Activated CD4-positive, alpha-beta T cell treated with anti-CD3 and anti-CD28 coated beads, Interleukin-2, amount 50 U/mL, for 48 hours (primary cell): ENCODE measurements at regions not wholly inside any gene's neighbourhood (a gene's known extent, or its start where the extent isn't known, plus 50 kb on each side); places are given as distances from the start of the nearest gene placed in this dataset.
"Not testable (repeated sequence)": the region's sequence is repeated elsewhere in the genome, so short reads cannot be mapped to it uniquely, and the experiment has no call there.

Source experiments
- DNase-seq, 2 experiments: peaks; one replicate each; pipeline ENCODE4 v3.0.0-alpha.2; 2020

DNA sequence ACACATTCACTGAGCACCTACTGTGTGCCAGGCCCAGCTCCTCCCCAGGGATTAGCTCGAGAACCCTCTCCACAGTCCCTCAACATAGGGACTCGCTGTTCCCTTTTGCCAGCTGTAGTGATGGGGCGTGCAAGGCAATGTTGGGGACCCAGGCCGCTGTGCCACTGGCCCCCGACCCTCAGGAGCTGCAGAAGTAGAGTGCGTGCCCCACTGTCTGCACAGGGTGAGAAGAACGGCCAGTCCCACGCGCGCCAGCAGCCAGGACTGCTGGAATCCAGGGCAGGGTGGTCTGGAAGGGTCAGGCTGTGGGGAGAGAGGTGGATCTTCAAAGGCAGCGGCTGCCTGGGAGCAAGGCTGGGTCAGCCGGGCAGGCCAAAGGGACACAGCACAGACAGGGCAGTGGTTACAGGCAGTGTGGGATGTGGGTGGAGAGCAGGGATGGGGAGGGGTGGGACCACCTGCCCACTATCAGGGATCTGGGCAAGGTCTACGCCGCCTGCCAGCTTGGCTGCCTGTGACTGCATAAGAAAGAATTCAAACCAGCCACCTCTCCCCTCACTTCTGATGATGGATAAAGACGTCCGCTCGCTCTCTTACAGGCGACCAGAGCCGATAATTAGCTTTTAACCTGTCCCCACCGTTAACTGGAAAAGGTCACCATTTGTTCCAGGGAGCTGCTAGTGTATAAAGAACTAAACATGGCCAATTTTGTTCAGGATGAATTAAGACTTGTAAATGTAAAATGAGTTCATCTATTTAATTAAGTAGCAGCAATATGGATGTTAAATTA is 86.7 kb upstream of the GSE1 start:
- DNase-seq: no peak

DNA sequence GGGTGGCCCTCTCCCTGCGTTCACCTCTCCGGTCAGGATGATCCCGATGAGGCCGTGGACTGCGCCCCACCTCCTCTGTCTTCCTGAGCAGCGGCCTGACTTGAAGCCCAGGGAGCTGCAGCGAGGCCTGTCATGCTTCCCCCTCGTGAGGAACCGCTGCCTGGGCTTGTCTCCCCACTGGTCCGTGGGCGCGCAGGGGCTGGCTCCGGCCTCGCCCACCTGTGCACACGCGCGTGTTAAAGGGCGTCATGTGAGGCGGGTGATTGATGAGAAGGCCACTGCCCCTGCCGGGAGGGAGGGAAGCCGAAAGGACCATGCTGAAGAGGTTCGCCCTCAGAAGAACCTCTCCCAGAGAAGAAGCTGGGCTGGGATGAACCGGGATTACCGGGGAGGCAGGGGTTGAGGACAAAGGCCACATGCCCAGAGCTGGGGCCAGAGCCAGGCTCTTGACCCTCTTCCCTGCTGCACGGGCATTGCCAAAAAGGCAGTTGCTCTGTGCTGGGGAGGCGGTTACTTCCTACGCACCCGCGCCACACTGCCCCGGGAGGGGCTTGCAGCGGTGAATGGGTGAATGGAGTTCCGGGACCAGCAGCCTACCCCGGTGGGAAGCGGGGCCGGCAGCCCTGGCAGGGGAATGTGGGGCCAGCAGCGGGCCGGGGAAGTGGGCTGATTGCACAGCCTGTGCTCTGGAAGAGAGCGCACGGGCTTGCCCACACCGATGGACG is 85.9 kb upstream of the GSE1 start:
- no peak for DNase-seq

DNA sequence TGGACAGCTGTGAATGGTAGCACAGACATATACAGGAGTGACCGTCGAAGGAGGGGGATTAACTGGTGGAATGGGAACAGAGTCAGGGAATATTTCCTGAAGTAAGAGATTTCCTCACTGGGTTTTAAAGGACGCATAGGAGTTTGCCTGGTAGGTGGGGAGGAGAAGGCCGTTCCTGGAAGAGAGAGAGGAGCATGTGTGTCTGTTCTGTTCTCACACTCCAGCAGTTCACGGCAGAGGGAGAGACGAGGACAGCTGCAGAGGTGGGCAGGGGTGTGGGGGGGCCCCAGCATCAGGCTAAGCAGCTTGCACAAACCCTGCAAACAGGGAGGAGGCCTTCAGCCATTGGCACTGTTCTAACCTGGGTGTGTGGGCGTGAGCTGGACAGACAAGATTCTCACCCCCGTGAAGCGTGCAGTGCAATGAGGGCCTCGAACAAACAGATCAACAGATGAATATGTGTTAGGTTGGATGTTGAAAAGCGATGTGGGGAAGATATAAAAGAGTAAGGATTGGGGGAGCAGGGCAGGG is 85.3 kb upstream of the GSE1 start:
- DNase-seq: no peak

DNA sequence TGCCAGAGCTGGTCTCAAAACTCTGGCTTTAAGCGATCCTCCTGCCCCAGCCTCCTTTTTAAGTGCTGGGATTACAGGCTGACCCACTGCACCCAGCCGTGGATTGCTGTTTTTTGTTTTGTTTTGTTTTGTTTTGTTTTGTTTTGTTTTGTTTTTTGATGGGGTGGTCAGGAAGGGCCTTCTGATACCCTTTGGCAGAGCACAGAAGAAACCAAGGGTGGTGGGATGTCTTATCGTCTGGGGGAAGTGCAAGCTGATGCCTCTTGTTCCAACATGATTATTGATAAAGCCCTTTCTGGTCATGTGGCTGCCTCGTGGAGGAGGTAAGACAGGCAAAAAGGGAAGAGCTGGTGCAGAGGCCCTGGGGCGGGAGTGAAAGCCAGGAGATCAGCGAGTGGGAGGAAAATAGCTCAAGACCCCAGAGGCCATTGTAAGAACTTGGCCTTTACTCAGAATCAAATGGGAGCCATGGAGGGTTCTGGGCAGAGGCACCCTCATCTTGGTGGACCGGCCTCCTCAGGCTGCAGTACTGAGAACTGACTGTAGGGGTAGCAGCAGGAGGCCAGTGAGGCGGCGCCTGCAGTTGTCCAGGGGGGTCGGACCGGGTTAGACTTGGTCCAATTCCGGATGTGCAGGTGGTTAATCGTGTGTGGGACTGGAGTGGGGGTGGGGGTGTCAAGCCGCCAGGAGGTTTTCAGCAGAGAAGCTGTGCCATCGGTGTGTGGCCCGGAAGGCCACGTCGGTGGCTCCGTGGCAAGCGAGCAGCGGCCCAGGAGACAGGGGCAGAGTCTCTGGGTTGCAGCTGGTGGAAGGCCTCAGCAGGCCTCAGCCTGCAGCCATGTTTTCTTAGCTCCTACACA is 84.4 kb upstream of the GSE1 start:
- DNase-seq: peak; percentile 31 to 47

DNA sequence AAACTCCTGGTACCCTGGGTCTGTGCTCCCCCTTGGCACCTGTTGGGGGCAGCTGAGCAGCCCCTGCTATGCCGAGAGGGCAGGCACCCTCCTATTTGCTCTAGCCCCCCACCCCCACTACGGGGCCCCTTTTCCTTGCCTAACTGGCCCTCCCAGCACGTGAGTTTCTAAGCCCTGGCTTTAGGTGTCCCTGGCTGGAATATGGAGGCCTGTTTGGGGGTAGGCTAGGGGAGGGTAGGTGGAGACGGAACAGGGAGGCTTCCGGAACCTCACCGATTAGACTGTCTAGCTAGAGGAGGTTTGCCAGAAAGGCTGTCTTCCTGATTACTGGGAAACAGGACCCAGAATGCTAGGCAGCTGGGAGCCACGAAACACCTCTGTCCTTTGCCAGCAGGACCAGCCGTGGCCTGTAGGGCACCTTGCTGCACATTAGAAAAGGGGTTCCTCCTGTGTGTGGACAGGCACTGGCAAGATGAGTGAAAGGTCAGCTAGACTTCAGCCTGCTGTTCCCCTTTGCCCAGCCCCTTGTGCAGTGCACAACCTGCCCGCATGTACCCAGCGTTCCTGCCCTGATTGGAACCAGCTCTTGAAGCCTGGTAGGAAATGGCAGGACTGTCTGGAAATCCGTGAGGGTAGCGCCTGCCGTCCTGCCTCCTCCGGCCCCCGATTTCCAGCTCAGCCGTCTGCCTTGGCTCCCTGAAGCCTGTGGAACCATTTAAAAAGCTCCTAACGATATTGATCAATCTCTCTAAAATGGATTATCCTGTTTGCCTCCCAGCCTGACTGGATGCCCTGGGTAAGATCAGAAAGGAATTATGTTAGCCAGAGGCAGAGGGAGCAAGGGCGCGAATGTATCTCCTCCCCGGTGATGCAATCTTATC is 83.4 kb upstream of the GSE1 start:
- no peak for DNase-seq

DNA sequence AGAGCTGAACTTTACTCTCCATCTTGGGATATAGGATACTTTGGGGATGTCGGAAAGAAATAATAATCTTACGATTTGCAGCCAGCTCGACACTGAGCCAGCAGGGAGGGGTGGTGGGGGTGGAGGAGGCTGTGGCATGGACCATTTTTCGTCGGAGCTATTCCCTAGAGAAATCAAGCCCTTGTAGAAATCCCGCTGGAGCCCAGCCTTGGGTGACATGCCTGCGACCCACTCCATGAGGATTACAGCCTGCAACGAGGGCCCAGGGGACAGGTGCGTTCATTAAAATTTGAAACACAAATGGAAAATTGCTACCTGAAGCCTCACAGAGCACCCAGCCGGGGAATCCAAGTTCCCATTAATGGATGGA is 82.8 kb upstream of the GSE1 start:
- DNase-seq: no peak

DNA sequence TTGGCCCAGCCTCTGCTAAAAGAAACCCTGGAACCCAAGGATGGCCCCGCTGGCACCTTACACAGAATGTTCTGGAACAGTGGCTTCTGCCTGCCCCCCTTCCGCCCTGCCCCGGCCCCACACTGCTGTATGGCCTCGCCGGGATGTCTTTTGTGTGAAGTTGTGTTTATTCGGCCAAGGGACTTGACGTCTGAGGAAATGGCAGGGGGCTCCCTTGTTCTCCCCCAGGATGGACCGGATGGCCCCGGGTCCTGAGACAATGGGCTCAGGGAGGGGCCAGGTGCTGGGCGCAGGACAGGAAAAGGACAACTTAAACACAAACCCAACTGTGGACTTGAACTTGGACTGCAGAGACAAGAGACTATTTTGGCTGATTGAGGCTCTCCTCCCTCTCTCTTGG is 81.6 kb upstream of the GSE1 start:
- DNase-seq: no peak

DNA sequence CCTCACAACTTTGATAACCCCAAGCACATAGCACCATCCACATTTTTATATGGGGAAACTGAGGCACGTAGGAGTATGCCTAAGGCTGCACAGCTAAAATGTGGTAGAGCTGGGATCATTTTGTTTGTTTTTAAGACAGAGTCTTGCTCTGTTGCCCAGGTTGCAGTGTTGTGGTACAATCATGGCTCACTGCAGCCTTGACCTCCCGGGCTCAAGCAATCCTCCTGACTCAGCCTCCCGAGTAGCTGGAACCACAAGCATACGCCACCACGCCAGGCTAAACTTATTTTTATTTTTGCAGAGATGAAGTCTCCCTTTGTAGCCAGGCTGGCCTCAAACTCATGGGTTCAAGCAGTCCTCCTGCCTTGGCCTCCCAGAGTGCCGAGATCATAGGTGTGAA is 81.0 kb upstream of the GSE1 start:
- no peak for DNase-seq

DNA sequence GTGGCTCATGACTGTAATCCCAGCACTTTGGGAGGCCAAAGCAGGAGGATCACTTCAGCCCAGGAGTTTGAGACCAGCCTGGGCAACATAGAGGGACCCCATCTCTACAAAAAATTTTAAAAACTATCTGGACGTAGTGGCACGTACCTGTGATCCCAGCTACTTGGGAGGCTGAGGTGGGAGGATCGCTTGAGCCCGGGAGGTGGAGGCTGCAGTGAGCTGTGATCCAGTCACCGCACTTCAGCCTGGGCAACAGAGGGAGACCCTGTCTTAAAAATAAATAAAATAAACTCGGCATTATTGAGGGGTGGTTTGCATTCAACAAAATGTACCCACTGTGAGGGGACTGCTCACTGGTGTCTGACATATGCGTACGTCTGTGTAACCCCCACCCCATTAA is 79.5 kb upstream of the GSE1 start:
- not testable (repeated sequence) for DNase-seq

DNA sequence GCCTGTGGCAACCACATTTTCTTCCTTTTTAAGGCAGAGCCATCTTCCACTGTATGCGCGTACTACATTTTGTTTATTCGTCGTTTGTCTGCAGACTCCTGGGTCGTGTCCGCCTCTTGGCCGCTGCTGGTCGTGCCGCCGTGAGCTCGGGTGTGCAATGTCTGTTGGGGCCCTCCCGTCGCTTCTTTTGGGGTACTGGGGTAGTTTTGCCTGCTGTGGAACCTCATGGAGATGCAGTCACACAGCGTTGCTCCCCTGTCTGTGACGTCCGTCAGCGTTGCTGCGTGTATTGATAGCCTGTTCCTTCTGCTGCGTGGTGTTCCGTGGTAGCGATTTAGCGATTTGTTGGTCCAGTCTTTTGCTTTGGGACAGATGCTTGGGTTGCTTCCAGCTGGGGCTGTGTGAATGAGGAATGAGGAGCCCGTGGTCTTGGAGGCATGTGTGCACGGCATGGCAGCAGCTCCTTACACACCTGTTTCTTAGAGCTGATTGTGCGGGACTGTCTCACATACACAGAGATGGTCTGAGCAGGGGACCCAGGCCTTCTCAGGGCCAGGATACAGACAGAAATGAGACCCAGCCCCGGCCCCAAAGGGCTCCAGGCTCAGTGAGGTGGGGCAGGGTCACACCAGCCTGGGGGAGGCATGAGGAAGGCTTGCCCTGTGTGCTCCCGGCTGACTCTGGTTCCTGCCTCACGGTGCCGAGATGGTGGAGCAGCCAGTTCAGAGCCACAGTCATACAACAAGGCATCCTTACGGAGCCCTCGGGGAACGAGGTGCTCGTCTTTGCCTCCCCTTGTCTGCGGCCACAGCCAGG is 78.4 kb upstream of the GSE1 start:
- DNase-seq: no peak

DNA sequence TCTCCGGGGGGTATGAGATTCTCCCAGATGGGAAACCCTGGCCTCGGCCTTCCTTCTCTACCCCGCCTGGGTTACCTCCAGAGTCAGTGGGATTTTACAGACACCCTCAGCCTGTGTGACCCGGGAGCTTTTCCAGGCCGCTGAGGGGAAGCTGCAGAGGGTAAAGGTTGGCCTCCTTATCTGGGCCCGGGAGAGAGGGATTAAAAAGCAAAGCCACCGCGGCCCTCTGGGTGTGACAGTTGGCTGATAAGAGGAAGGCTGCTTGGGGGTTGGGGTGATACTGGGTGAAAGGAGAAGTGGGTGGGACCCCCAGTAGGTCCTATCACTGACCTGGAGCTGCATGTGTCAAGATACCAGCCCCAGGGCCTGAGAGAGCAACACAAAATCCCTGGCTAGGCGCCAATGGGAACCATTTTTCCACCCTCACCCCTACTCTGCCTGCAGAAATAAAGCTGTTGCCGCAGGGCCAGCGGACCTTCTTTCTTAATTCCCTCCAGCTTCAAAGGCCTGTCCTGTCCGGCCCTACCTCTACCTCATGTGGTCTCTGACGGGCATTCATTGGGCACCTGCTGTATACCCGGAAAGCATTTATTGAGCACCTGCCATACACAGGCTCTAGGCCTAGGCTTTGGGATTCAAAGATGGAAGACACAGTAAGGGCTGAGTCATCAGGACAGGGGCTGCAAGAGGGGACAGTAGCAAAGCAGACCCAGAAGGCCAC is 77.6 kb upstream of the GSE1 start:
- DNase-seq: no peak

DNA sequence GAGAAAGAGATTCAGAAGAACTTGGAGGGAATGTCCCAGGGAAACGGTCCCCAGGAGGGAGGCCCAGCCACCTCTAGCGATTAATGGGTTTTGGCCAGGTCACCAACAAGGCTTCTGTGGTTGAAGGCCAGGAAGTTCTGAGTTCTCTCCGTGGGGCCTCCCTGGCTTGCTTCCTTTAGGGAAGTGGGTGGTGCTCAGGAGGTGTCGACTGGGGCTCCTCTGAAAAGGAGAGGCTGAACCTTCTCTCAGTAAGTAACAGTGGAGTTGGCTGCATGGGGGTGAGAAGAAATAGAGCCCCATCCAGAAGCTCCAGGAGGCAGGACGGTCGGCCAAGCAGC is 77.1 kb upstream of the GSE1 start:
- no peak for DNase-seq

DNA sequence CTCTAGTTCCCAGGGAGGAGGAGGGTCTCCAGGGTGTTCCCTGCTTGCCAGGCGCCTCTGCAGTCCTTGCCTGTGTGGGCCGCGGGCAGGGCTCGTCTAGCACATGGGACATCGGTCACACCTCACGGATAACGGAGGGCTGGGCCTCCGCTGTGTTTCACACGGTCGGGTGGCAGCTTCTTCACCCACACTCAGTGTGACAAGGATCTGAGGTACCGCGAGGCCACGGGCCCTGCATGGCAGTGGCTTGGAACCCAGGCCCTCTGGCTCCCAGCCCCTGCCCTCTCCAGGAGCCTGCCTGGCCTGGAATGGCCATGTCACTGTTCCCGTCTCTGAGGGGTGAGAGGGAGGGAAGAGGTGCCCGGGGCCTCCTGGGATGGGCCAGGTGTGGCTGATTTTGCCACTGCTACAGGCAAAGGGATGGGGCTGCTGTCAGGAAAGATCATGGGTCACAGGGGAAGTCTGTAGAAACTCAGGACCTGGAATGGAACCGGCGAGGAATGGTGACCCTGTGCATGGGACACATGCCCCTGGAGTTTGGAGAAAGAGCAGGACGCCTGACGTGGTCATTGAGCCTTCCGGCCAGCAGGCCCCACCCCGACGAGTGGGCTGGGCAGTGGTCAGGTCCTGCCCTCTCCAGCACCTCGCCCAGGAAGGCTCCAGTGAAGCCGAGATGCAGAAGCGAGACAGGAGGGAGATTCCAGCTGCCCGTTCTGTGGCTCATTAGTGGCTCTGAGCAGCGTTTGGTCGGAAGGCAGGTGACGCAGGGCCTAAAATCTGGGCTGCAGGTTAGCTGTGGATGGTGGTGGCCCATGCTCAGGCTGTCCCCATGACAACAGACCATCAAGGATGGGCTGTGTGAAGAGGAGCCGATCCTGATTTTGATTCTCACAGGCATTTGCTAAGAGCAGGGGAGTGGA is 76.5 kb upstream of the GSE1 start:
- no peak for DNase-seq

DNA sequence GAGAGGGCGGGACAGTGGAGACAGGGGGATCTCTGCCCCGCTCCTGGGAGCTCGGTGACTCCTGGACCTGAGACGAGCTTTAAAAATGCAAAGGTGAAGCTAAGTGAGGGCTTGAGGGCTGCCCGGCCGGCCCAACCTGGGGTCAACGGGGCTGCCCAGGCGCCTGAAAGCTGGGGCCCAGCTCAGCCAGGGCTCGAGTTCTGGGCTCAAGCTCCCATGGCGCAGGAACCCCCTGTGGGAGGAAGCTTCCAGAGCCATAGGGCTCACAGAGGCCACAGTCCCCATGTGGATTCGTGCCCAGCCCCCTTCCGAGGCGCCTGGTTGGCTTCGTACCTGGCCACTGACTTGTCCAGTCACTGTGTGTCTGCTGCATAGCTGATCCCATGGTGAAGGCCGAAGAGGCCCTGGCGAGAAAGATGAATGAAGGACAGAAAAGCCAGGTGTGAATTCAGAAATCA is 75.8 kb upstream of the GSE1 start:
- no peak for DNase-seq

DNA sequence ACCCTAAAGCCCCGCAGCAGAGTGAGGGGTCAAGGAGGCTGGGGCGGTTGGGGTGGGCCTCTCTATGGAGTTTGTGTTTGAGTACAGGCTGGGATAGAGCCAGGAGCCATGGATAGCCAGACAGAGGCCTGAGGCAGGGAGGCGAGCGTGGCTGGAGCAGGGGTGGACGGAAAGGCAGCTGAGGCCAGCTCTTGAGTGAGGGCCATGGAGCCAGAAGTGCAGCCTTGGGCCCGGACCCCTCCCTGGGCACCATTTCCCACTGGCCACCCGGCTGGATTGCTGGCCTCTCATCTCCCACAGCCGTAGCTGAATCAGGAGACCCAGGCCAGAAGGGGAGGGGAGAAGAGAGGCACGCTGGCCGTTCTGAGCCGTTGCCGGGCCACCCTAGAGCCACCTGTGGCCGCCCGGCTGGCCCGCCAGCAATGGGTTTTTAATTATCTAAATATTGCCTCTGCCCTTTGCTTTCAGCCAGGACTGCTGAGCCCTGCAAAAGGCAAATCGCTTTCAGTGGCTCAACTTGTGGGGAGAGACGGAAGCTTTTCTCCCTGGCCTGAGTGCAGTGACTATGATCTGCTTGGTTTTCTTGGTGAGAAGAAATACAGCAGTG is 75.2 kb upstream of the GSE1 start:
- no peak for DNase-seq

DNA sequence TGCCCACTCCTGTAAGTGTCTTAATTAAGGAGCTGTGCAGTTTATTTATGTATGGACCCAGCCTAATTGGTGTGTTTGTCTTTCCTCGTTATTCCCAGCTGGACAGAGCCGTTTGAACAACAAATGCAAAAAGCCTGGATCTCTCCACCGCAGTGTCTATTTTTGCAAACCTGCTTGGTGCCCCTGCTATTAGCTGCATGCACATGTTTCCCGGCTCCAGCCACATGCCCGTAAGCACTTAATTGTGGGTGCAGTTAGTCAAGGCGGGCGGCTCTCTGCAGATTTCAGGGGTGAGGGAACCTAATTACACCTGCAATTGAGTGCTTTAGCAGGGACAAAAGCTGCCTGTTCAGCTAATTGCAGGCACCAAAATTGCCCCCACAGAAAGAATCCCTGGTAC is 74.0 kb upstream of the GSE1 start:
- DNase-seq: no peak

DNA sequence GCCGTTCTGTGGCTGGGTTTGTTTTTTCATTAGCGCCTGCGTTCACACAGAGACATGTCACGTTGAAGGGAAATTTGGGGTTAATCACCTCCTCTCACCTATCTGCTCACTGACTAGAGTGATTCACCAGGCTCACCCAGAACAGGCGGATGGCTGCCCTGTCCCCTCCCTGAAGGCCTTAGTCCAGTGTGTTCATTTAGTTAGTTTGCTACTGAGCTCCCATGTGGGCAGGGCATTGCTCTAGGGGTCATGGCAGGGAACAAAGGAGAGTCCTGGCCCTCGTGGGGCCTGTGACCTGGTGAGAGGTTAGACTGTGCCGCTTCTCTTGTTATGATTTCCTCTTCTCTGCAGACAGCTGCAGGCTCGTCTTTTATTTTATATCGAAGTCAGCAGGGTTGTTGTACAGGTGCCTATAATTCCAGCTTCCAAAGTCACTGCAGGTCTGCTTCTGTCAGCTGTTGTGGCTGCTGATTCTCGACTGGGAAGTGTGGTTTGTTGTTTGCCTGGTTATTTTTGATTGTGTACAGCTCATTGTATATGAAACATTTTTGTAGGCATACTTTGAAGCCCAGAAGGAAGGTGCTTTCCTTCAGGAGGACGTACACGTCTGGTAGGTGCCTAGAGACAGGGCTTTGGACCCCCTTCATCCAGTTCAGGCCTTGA is 73.4 kb upstream of the GSE1 start:
- DNase-seq: no peak

DNA sequence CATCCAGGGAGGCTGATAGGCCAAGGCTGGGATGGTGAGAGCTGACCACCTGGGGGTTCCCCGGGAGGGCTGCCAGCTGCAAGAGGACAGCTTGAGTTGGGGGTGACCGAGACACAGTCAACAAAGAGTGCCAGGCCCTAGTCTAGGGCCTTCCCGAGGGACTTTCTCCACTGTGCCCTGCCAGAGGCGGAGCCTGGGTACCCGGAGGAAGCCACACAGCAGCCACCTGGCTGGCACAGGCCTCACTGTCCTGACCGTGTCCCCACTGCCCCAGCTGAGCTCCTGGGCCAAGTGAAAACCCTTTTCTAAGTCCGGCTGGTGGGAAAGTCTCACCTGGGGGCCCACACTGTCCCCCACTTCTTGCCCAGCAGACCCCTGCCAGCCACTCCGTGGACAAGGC is 71.9 kb upstream of the GSE1 start:
- DNase-seq: no peak

DNA sequence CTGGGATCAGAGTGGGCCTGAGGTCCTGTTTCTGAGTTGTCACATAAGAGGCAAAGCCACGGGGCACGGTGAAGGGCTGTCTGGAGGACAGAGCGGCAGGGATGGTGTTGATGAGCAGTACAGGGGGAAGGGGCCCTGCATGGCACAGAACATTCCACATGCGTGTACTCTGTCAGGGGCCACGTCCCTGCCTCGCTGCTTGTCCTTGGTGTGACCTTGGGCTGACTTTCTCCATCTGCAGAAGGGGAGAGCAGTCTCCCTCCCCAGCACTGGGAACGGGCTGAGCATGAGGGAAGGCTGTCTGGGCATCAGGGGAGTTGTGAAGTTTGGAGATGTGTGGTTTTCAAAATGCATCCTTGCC is 71.5 kb upstream of the GSE1 start:
- no peak for DNase-seq
